ENCODE measurements at regions not wholly inside any gene's neighbourhood (a gene's known extent, or its start where the extent isn't known, plus 50 kb on each side); places are given as distances from the start of the nearest gene placed in this dataset.

- no peak overlapping the region for H2BK120ac ChIP-seq (ENCODE audit: low read depth, low read length)
- no peak overlapping the region for H2AK5ac ChIP-seq (ENCODE audit: low read depth, low read length)
- in situ Hi-C loops (cut with MboI; ENCODE audit: low sequenced_read_pairs) = no loop called here
- H3K14ac ChIP-seq (replicated peaks; ENCODE audit: low read depth, low read length) = no peak overlapping the region
- H2BK20ac ChIP-seq (ENCODE audit: low read depth, low read length) = no peak overlapping the region
- no TSS peak for BruUV-seq (replicated peaks)
- H3K18ac ChIP-seq (ENCODE audit: low read depth, low read length) = no peak overlapping the region
- dilution Hi-C loops (cut with HindIII; ENCODE audit: low sequenced_read_pairs, unreplicated experiment) = no loop called here
- ATAC-seq (ENCODE audit: low read depth) (no peak), DNase-seq (no peak)
- H3K9ac ChIP-seq (ENCODE audit: low read depth, low read length) = no peak overlapping the region
- intact Hi-C loops (cut with micrococcal nuclease) = no loop called here
- no peak overlapping the region for H2BK15ac ChIP-seq (ENCODE audit: low read depth, low read length)
- H3K36me3 ChIP-seq (ENCODE audit: control insufficient read depth, insufficient read depth, low read length) = no peaks in the 10 kb centered on the region
- no peaks in the 10 kb centered on the region for H4K20me1 ChIP-seq (ENCODE audit: insufficient read depth, low read length)
- no peaks in the 10 kb centered on the region for H3K27me3 ChIP-seq (ENCODE audit: control insufficient read depth, insufficient read depth, low read length)
- H2AK9ac ChIP-seq (replicated peaks; ENCODE audit: low read depth, low read length, poor library complexity) = no peak overlapping the region
- ChIA-PET POLR2A (ENCODE audit: unreplicated experiment) (no interaction called here), CTCF (no interaction called here)
- H3K4me2 ChIP-seq (ENCODE audit: low read depth, low read length) = no peak overlapping the region
- no peaks in the 10 kb centered on the region for H3K9me3 ChIP-seq (ENCODE audit: control insufficient read depth, insufficient read depth, low read length)
- WGBS, 2 experiments (ENCODE audit: extremely low coverage in 2 of 2, insufficient read length in 1 of 2) = no CpG with 5 or more reads among the region's 1 CpG
- no peak overlapping the region for H2BK5ac ChIP-seq (ENCODE audit: low read depth, low read length, poor library complexity, severe bottlenecking)
- H3K4ac ChIP-seq (ENCODE audit: low read depth, low read length) = no peak overlapping the region
- no peak overlapping the region for H3K23ac ChIP-seq (ENCODE audit: low read depth, low read length)
- no peak for TF ChIP-seq MXI1 (IDR thresholded peaks at IDR 0.05; ENCODE audit: borderline replicate concordance, low read depth, low read length)
- TF ChIP-seq CHD1 (IDR thresholded peaks at IDR 0.05; ENCODE audit: low read depth, low read length) = no peak
- no peak for TF ChIP-seq CTCF (conservative IDR thresholded peaks at IDR 0.05; ENCODE audit: low read depth, low read length)
- no peak for TF ChIP-seq FOS (IDR thresholded peaks at IDR 0.05; ENCODE audit: low read depth, low read length)
- no peak for TF ChIP-seq CEBPB (IDR thresholded peaks at IDR 0.05; ENCODE audit: low read depth, low read length)
- no peak for TF ChIP-seq NFE2L2 (IDR thresholded peaks at IDR 0.05; ENCODE audit: low read depth, low read length)
- TF ChIP-seq MAZ (IDR thresholded peaks at IDR 0.05; ENCODE audit: borderline replicate concordance, low read depth, low read length) = no peak
- TF ChIP-seq ELK1 (IDR thresholded peaks at IDR 0.05; ENCODE audit: borderline replicate concordance, low read depth, low read length) = no peak
- no peak for TF ChIP-seq RFX5 (IDR thresholded peaks at IDR 0.05; ENCODE audit: low read depth, low read length)
- TF ChIP-seq RCOR1 (IDR thresholded peaks at IDR 0.05; ENCODE audit: insufficient replicate concordance, low read length) = no peak
- TF ChIP-seq USF2 (IDR thresholded peaks at IDR 0.05; ENCODE audit: low read depth, low read length) = no peak
- no peak for TF ChIP-seq RAD21 (IDR thresholded peaks at IDR 0.05; ENCODE audit: low read length)
- no peak for TF ChIP-seq POLR2A (IDR thresholded peaks at IDR 0.05; ENCODE audit: low read depth, low read length)
- no peak for TF ChIP-seq BHLHE40 (IDR thresholded peaks at IDR 0.05; ENCODE audit: low read depth, low read length)
- no peaks in the 10 kb centered on the region for H3K9me1 ChIP-seq (ENCODE audit: insufficient read depth, low read length)
- H3K27ac ChIP-seq (ENCODE audit: insufficient read depth, low read length) = no peak overlapping the region
- no peak overlapping the region for H4K91ac ChIP-seq (ENCODE audit: insufficient read depth, low read depth, low read length)
- no peak overlapping the region for H4K5ac ChIP-seq (ENCODE audit: low read depth, low read length)
- H3K79me1 ChIP-seq (ENCODE audit: low read depth in 1 of 2, low read length in 2 of 2) = no peaks in the 10 kb centered on the region
- H3K4me1 ChIP-seq (ENCODE audit: control insufficient read depth, insufficient read depth, low read length) = no peaks in the 10 kb centered on the region
- H2AFZ ChIP-seq (replicated peaks; ENCODE audit: low read length, poor library complexity) = no peak overlapping the region
- no peak overlapping the region for H4K8ac ChIP-seq (ENCODE audit: low read depth in 2 of 2, low read length in 2 of 2)
- H3K56ac ChIP-seq (ENCODE audit: extremely low read depth, insufficient read depth, low read length) = no peak overlapping the region
- no peak overlapping the region for H3K4me3 ChIP-seq (ENCODE audit: insufficient read depth, low read depth, low read length)
Measured at GRCh38 chrX:88886908-88887307, 139.9 kb downstream of the CPXCR1 start.
